Astrocyte (in vitro differentiated cells and primary cell): ENCODE measurements at regions not wholly inside any gene's neighbourhood (a gene's known extent, or its start where the extent isn't known, plus 50 kb on each side); places are given as distances from the start of the nearest gene placed in this dataset.
"Not testable (repeated sequence)": the region's sequence is repeated elsewhere in the genome, so short reads cannot be mapped to it uniquely, and the experiment has no call there.

Source experiments
- EZH2 ChIP-seq: IDR thresholded peaks from 2 replicates; pipeline ENCODE4 v1.6.1; 2012; ENCODE audit warnings: mild to moderate bottlenecking, low read length, inconsistent platforms; ENCODE audit not compliant: insufficient read depth
- TF ChIP-seq, protein P1 (sequence below): IDR thresholded peaks from 2 replicates; pipeline ENCODE4 v1.5.1; 2011; ENCODE audit warnings: low read depth, mild to moderate bottlenecking, inconsistent platforms, low read length, moderate library complexity; ENCODE audit not compliant: insufficient read depth

DNA sequence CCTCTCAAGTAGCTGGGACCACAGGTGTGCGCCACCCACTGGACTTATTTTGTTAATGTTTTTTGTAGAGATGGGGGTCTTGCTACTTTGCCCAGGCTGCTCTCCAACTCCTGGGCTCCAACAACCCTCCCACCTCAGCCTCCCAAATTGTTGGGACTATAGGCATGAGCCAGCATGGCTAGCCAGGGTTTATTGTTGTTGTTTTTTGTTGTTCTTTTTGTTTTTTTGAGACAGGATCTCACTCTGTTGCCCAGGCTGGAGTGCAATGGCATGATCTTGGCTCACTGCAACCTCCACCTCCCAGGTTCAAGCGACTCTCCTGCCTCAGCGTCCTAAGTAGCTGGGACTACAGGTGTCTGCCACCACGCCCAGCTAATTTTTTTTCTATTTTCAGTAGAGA is 142.2 kb downstream of the CRLF3 start:
- TF ChIP-seq, protein P1, sequence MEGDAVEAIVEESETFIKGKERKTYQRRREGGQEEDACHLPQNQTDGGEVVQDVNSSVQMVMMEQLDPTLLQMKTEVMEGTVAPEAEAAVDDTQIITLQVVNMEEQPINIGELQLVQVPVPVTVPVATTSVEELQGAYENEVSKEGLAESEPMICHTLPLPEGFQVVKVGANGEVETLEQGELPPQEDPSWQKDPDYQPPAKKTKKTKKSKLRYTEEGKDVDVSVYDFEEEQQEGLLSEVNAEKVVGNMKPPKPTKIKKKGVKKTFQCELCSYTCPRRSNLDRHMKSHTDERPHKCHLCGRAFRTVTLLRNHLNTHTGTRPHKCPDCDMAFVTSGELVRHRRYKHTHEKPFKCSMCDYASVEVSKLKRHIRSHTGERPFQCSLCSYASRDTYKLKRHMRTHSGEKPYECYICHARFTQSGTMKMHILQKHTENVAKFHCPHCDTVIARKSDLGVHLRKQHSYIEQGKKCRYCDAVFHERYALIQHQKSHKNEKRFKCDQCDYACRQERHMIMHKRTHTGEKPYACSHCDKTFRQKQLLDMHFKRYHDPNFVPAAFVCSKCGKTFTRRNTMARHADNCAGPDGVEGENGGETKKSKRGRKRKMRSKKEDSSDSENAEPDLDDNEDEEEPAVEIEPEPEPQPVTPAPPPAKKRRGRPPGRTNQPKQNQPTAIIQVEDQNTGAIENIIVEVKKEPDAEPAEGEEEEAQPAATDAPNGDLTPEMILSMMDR, result not testable (repeated sequence)
- TF ChIP-seq EZH2, result not testable (repeated sequence)
